Neural cell (in vitro differentiated cells): ENCODE measurements at regions not wholly inside any gene's neighbourhood (a gene's known extent, or its start where the extent isn't known, plus 50 kb on each side); places are given as distances from the start of the nearest gene placed in this dataset.

Source experiments
- H2AFZ ChIP-seq: fragments of 200-600, 300-800 bp; sonication (generic), shearing (Covaris generic); 2 replicates; pipeline ENCODE4 v1.6.0; 2014; ENCODE audit warnings: low read depth, mild to moderate bottlenecking, antibody characterized with exemption, low read length, moderate library complexity
- H3F3A ChIP-seq: fragments of 200-600 bp; shearing (Covaris generic); 2 replicates; pipeline ENCODE4 v1.6.1; 2016; ENCODE audit warnings: mild to moderate bottlenecking, moderate library complexity, mixed read lengths, antibody characterized with exemption, low read length; ENCODE audit not compliant: insufficient read depth, poor library complexity, severe bottlenecking
- H3K27ac ChIP-seq: fragments of 200-600, 300-800 bp; sonication (generic), shearing (Covaris generic); 2 replicates; pipeline ENCODE4 v1.5.1; 2014; ENCODE audit warnings: mild to moderate bottlenecking, low read length, moderate library complexity
- H3K27me3 ChIP-seq: fragments of 300-800, 200-600 bp; sonication (generic), shearing (Covaris generic); 2 replicates; pipeline ENCODE4 v1.6.0; 2014; ENCODE audit warnings: mild to moderate bottlenecking, low read depth, low read length, moderate library complexity; ENCODE audit not compliant: insufficient read depth
- H3K36me3 ChIP-seq: fragments of 300-800, 200-600 bp; sonication (generic), shearing (Covaris generic); 2 replicates; pipeline ENCODE4 v1.5.1; 2014; ENCODE audit warnings: mild to moderate bottlenecking, antibody characterized with exemption, low read length, moderate library complexity; ENCODE audit not compliant: insufficient read depth
- H3K4me2 ChIP-seq: fragments of 300-800, 200-600 bp; sonication (generic), shearing (Covaris generic); 2 replicates; pipeline ENCODE4 v1.6.0; 2014; ENCODE audit warnings: mild to moderate bottlenecking, low read length
- H3K4me3 ChIP-seq: fragments of 300-800, 200-600 bp; sonication (generic), shearing (Covaris generic); 2 replicates; pipeline ENCODE4 v1.5.1; 2014; ENCODE audit warnings: mild to moderate bottlenecking, low read length, moderate library complexity
- H3K79me2 ChIP-seq: fragments of 200-600 bp; shearing (Covaris generic); replicated peaks from 2 replicates; pipeline ENCODE4 v1.6.0; 2014; ENCODE audit warnings: mild to moderate bottlenecking, low read length, moderate library complexity; ENCODE audit not compliant: insufficient read depth
- H3K9ac ChIP-seq: fragments of 300-800, 200-600 bp; sonication (generic), shearing (Covaris generic); 2 replicates; pipeline ENCODE4 v1.6.1; 2016; ENCODE audit warnings: mild to moderate bottlenecking, low read length, mixed read lengths
- H3K9me2 ChIP-seq: fragments of 200-600 bp; shearing (Covaris generic); 2 replicates; pipeline ENCODE4 v1.6.1; 2016; ENCODE audit warnings: mild to moderate bottlenecking, low read length, mixed read lengths; ENCODE audit not compliant: insufficient read depth
- H3K9me3 ChIP-seq: fragments of 200-600, 300-800 bp; sonication (generic), shearing (Covaris generic); 2 replicates; pipeline ENCODE4 v1.6.1; 2016; ENCODE audit warnings: mild to moderate bottlenecking, mixed run types, low read length, moderate library complexity, mixed read lengths
- H4K20me1 ChIP-seq: fragments of 200-600 bp; shearing (Covaris generic); 2 replicates; pipeline ENCODE4 v1.6.1; 2016; ENCODE audit warnings: mild to moderate bottlenecking, mixed run types; ENCODE audit not compliant: insufficient read depth
- EP300 ChIP-seq: fragments of 450-650 bp; conservative IDR thresholded peaks from 2 replicates; pipeline ENCODE4 v1.6.1; 2014; ENCODE audit warnings: antibody characterized with exemption, mild to moderate bottlenecking, moderate library complexity; ENCODE audit not compliant: poor library complexity, severe bottlenecking
- EZH2 ChIP-seq: fragments of 200-600, 300-800 bp; shearing (Covaris generic), sonication (generic); IDR thresholded peaks from 2 replicates; pipeline ENCODE4 v1.6.1; 2014; ENCODE audit warnings: antibody characterized with exemption, low read length, borderline replicate concordance, mild to moderate bottlenecking; ENCODE audit not compliant: insufficient read depth, poor library complexity, severe bottlenecking
- MXI1 ChIP-seq: fragments of 450-650 bp; conservative IDR thresholded peaks from 2 replicates; pipeline ENCODE4 v1.6.1; 2014; ENCODE audit warnings: antibody characterized with exemption, mild to moderate bottlenecking; ENCODE audit not compliant: poor library complexity, severe bottlenecking
- POLR2AphosphoS5 ChIP-seq: IDR thresholded peaks from 2 replicates; pipeline ENCODE4 v1.6.1; 2012
- RAD21 ChIP-seq: fragments of 450-650 bp; conservative IDR thresholded peaks from 2 replicates; pipeline ENCODE4 v1.6.1; 2014; ENCODE audit warnings: antibody characterized with exemption, mild to moderate bottlenecking, moderate library complexity
- SMC3 ChIP-seq: fragments of 450-650 bp; conservative IDR thresholded peaks from 2 replicates; pipeline ENCODE4 v1.6.1; 2014; ENCODE audit warnings: antibody characterized with exemption, mild to moderate bottlenecking, moderate library complexity; ENCODE audit not compliant: poor library complexity
- TAF1 ChIP-seq: IDR thresholded peaks from 2 replicates; pipeline ENCODE4 v1.6.1; 2012; ENCODE audit warnings: low read depth
- TF ChIP-seq, protein P1 (sequence below): IDR thresholded peaks from 2 replicates; pipeline ENCODE4 v1.6.1; 2012; ENCODE audit warnings: borderline replicate concordance
- TF ChIP-seq, protein P2 (sequence below): fragments of 450-650 bp; IDR thresholded peaks from 2 replicates; pipeline ENCODE4 v1.5.1; 2014; ENCODE audit warnings: antibody characterized with exemption, mild to moderate bottlenecking, moderate library complexity; ENCODE audit not compliant: poor library complexity, severe bottlenecking

DNA sequence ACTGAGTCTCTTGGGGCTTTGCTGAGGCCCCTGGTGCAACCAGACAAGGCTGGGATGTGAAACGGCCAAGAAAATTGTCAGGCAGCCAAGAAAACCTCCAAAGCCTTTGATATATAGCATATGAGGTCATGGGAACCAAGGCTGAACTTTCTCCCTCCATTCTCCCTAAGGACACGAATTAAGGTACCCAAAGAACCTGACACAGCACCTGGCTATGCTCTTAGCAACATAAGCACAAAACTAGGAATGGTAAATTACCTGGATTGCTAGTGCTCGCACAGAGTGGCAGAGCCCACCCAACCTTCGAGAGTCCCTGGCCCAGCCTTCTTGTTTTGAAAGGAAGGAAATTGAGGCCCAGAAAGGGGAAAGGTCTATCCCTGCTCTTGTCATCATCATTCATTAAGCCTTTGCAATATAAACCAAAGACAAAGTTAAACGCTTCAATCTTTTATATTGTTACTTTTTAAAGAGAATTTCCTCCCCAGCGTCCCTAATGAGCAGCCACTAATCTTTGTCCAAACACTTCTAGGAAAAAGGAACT is 220.0 kb upstream of the NR4A3 start:
- no peaks in the 10 kb centered on the region for H3K79me2 ChIP-seq
- H3K4me2 ChIP-seq = no peak overlapping the region
- no peaks in the 10 kb centered on the region for H3K9me2 ChIP-seq
- no peak overlapping the region for H3K4me3 ChIP-seq
- no peaks in the 10 kb centered on the region for H3F3A ChIP-seq
- TF ChIP-seq EZH2 (no peak), MXI1 (no peak), POLR2AphosphoS5 (no peak)
- TF ChIP-seq, protein P1, sequence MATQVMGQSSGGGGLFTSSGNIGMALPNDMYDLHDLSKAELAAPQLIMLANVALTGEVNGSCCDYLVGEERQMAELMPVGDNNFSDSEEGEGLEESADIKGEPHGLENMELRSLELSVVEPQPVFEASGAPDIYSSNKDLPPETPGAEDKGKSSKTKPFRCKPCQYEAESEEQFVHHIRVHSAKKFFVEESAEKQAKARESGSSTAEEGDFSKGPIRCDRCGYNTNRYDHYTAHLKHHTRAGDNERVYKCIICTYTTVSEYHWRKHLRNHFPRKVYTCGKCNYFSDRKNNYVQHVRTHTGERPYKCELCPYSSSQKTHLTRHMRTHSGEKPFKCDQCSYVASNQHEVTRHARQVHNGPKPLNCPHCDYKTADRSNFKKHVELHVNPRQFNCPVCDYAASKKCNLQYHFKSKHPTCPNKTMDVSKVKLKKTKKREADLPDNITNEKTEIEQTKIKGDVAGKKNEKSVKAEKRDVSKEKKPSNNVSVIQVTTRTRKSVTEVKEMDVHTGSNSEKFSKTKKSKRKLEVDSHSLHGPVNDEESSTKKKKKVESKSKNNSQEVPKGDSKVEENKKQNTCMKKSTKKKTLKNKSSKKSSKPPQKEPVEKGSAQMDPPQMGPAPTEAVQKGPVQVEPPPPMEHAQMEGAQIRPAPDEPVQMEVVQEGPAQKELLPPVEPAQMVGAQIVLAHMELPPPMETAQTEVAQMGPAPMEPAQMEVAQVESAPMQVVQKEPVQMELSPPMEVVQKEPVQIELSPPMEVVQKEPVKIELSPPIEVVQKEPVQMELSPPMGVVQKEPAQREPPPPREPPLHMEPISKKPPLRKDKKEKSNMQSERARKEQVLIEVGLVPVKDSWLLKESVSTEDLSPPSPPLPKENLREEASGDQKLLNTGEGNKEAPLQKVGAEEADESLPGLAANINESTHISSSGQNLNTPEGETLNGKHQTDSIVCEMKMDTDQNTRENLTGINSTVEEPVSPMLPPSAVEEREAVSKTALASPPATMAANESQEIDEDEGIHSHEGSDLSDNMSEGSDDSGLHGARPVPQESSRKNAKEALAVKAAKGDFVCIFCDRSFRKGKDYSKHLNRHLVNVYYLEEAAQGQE = no peak
- no peaks in the 10 kb centered on the region for H3K27me3 ChIP-seq
- H2AFZ ChIP-seq = no peak overlapping the region
- H3K9ac ChIP-seq = no peak overlapping the region
- H3K9me3 ChIP-seq = no peaks in the 10 kb centered on the region
- no peak overlapping the region for H3K27ac ChIP-seq
- H4K20me1 ChIP-seq = no peaks in the 10 kb centered on the region
- no peaks in the 10 kb centered on the region for H3K36me3 ChIP-seq

DNA sequence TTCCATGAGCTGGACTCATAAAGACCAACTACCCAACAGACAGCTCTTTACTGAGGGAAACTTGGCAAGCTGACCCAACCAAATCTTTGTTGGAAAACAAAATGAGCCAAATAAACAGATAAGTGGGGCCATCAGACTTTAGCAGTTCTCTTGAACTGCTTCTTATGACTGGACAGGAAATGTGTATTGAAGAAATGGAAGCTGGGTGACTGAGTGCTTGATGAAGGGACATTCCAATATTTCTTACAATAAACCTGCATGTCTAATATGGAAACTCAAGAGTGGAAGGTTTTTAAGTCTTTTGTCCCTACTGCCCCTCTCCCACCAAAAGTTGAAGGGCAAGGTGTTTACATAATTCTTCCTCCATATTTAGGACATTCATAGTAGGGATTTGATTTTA is 218.8 kb upstream of the NR4A3 start:
- no peaks in the 10 kb centered on the region for H3K27me3 ChIP-seq
- H3K79me2 ChIP-seq = no peaks in the 10 kb centered on the region
- no peaks in the 10 kb centered on the region for H4K20me1 ChIP-seq
- no peaks in the 10 kb centered on the region for H3K9me3 ChIP-seq
- no peak overlapping the region for H2AFZ ChIP-seq
- H3K27ac ChIP-seq = no peak overlapping the region
- H3F3A ChIP-seq = no peaks in the 10 kb centered on the region
- no peak overlapping the region for H3K4me2 ChIP-seq
- H3K9me2 ChIP-seq = no peaks in the 10 kb centered on the region
- no peak overlapping the region for H3K9ac ChIP-seq
- TF ChIP-seq RAD21 = no peak
- no peak for TF ChIP-seq EZH2
- TF ChIP-seq EP300 = no peak
- H3K4me3 ChIP-seq = no peak overlapping the region
- no peaks in the 10 kb centered on the region for H3K36me3 ChIP-seq

DNA sequence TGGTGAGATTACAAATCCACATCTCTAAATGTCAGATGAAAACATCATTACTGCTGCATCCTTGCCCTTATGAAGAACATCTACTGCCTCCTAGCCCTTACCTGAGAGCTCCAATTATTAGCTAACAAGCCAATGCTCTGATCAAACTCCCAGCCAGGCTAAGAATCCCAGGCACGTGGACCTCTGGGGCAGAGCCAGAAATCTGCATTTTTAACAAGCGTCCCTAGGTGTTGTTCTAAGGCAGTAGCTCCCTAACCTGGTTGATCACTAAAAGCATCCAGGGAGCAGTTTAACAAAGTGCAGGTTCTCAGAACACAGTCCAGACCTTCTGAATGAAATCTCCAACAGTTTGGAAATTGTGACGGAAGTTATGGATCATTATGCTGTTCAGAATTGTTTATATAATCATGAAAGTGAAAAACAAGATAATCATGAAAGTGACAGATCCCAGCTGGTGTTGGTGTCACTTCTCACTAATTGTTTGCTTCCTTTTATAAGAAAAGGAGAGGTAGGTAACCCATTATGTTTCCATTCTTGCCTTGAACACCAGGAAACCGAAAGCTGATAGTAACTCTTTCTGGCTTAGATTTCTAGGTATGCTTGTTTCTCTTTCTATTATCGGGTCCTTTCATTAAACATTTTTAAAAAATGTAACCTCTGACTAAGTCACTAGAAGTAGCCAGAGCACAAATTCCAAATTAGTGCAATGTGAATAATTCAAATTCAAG is 216.5 kb upstream of the NR4A3 start:
- TF ChIP-seq, protein P1 = no peak
- no peak for TF ChIP-seq RAD21
- no peak for TF ChIP-seq TAF1
- TF ChIP-seq SMC3 = no peak
- TF ChIP-seq, protein P2, sequence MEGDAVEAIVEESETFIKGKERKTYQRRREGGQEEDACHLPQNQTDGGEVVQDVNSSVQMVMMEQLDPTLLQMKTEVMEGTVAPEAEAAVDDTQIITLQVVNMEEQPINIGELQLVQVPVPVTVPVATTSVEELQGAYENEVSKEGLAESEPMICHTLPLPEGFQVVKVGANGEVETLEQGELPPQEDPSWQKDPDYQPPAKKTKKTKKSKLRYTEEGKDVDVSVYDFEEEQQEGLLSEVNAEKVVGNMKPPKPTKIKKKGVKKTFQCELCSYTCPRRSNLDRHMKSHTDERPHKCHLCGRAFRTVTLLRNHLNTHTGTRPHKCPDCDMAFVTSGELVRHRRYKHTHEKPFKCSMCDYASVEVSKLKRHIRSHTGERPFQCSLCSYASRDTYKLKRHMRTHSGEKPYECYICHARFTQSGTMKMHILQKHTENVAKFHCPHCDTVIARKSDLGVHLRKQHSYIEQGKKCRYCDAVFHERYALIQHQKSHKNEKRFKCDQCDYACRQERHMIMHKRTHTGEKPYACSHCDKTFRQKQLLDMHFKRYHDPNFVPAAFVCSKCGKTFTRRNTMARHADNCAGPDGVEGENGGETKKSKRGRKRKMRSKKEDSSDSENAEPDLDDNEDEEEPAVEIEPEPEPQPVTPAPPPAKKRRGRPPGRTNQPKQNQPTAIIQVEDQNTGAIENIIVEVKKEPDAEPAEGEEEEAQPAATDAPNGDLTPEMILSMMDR = no peak
- TF ChIP-seq EZH2 = no peak
- TF ChIP-seq EP300 = no peak
- no peak for TF ChIP-seq POLR2AphosphoS5
- TF ChIP-seq MXI1 = no peak

More for the DNA sequence above, 216.5 kb upstream of the NR4A3 start:
- no peak overlapping the region for H2AFZ ChIP-seq
- no peak overlapping the region for H3K9ac ChIP-seq
- no peaks in the 10 kb centered on the region for H3K9me3 ChIP-seq
- no peak overlapping the region for H3K4me3 ChIP-seq
- H3K9me2 ChIP-seq = no peaks in the 10 kb centered on the region
- no peaks in the 10 kb centered on the region for H4K20me1 ChIP-seq
- no peak overlapping the region for H3K27ac ChIP-seq
- H3K27me3 ChIP-seq = no peaks in the 10 kb centered on the region
- no peak overlapping the region for H3K4me2 ChIP-seq
- no peaks in the 10 kb centered on the region for H3K36me3 ChIP-seq
- H3K79me2 ChIP-seq = no peaks in the 10 kb centered on the region
- no peaks in the 10 kb centered on the region for H3F3A ChIP-seq
